Spleen (tissue), 7 donors: ENCODE measurements at regions not wholly inside any gene's neighbourhood (a gene's known extent, or its start where the extent isn't known, plus 50 kb on each side); places are given as distances from the start of the nearest gene placed in this dataset.

ENCODE experiments used
- POLR2A ChIP-seq, 3 donors: fragments of 450-650 bp; IDR thresholded peaks; one replicate each; pipeline ENCODE4 v1.5.1; 2017; ENCODE audit warnings: antibody characterized with exemption in 3 of 3, mild to moderate bottlenecking in 1 of 3
- POLR2AphosphoS5 ChIP-seq, 3 donors: sonication (generic); formaldehyde crosslinking; IDR thresholded peaks; one replicate each; pipeline ENCODE4 v1.5.1; 2017; ENCODE audit warnings: antibody characterized with exemption in 3 of 3
- TF ChIP-seq, protein P1 (sequence below), 11 experiments: fragments of 200-600 bp in 7 of 11; fragments of 450-650 bp in 4 of 11; sonication (generic) in 4 of 11; IDR thresholded peaks in 8 of 11; conservative IDR thresholded peaks in 3 of 11; 1 replicate in 7 of 11; 2 replicates in 4 of 11; pipeline versions ENCODE4 v1.4.0 to v1.8.0; 2016 to 2021; ENCODE audit warnings: antibody characterized with exemption in 11 of 11, inconsistent platforms in 4 of 11, mild to moderate bottlenecking in 1 of 11
- donor health status: DM: no; HTN: no; CAD: no; lungs with moderate emphysema.
- donor health status: DM: no; HTN: no; CAD: no.
- donor health status: DM: no; HTN: no; CAD: no.

DNA sequence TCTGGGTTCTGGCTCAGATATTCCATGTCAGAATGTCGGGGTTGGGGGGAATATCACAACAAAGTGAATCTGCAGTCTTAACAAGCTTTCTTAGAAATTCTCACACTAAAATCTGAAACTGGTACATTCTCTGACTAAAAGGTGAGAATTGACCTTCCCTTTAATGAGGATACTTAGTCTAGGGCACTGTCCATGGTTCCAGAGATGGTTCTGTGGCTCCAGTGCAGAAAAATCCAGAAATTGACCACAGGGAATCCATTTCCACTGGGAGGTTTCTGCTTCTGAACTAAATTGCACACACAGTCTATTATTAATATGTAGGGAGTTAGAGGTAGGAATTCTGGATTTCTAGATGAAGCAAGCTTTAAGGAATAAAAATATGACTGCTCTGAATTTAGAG lies 171.6 kb upstream of the OBI1 start:
- no peak for TF ChIP-seq POLR2AphosphoS5 (IDR thresholded peaks at IDR 0.05)
- TF ChIP-seq POLR2A (IDR thresholded peaks at IDR 0.05) = no peak
- TF ChIP-seq, protein P1, sequence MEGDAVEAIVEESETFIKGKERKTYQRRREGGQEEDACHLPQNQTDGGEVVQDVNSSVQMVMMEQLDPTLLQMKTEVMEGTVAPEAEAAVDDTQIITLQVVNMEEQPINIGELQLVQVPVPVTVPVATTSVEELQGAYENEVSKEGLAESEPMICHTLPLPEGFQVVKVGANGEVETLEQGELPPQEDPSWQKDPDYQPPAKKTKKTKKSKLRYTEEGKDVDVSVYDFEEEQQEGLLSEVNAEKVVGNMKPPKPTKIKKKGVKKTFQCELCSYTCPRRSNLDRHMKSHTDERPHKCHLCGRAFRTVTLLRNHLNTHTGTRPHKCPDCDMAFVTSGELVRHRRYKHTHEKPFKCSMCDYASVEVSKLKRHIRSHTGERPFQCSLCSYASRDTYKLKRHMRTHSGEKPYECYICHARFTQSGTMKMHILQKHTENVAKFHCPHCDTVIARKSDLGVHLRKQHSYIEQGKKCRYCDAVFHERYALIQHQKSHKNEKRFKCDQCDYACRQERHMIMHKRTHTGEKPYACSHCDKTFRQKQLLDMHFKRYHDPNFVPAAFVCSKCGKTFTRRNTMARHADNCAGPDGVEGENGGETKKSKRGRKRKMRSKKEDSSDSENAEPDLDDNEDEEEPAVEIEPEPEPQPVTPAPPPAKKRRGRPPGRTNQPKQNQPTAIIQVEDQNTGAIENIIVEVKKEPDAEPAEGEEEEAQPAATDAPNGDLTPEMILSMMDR (IDR thresholded peaks at IDR 0.05 in 8 of 11, conservative IDR thresholded peaks at IDR 0.05 in 3 of 11) = no peak
